ENCODE measurements at regions not wholly inside any gene's neighbourhood (a gene's known extent, or its start where the extent isn't known, plus 50 kb on each side); places are given as distances from the start of the nearest gene placed in this dataset.

DNA sequence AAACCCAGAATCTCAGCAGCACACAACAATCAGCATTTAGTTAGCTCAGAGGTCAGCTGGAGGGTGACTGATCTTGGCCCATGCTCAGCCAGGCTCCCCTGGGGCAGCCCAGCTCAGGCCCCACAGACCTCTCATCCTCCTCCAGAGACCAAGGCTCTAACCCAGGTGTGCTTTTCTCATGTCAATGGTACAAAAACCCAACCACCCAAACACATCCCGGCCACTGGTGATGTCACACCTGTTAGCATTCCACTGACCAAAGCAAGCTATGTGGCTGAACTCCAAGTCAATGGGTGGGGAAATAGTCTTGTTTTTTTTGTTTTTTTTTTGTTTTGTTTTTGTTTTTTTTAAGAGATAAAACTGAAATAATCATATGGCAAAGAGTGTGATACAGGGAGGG is 77.5 kb downstream of the CYTL1 start:
- no peak overlapping the region for H3K27ac ChIP-seq
- H3K4me1 ChIP-seq, result no peaks in the 10 kb centered on the region
- H3K27me3 ChIP-seq, result no peaks in the 10 kb centered on the region
- no peak for TF ChIP-seq POLR2A (IDR thresholded peaks at IDR 0.05)
- TF ChIP-seq, protein P1, sequence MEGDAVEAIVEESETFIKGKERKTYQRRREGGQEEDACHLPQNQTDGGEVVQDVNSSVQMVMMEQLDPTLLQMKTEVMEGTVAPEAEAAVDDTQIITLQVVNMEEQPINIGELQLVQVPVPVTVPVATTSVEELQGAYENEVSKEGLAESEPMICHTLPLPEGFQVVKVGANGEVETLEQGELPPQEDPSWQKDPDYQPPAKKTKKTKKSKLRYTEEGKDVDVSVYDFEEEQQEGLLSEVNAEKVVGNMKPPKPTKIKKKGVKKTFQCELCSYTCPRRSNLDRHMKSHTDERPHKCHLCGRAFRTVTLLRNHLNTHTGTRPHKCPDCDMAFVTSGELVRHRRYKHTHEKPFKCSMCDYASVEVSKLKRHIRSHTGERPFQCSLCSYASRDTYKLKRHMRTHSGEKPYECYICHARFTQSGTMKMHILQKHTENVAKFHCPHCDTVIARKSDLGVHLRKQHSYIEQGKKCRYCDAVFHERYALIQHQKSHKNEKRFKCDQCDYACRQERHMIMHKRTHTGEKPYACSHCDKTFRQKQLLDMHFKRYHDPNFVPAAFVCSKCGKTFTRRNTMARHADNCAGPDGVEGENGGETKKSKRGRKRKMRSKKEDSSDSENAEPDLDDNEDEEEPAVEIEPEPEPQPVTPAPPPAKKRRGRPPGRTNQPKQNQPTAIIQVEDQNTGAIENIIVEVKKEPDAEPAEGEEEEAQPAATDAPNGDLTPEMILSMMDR (IDR thresholded peaks at IDR 0.05), result no peak
- no peak for DNase-seq
- no peak overlapping the region for H3K4me3 ChIP-seq
- H3K9me3 ChIP-seq, result no peaks in the 10 kb centered on the region
- H3K36me3 ChIP-seq, result no peaks in the 10 kb centered on the region

DNA sequence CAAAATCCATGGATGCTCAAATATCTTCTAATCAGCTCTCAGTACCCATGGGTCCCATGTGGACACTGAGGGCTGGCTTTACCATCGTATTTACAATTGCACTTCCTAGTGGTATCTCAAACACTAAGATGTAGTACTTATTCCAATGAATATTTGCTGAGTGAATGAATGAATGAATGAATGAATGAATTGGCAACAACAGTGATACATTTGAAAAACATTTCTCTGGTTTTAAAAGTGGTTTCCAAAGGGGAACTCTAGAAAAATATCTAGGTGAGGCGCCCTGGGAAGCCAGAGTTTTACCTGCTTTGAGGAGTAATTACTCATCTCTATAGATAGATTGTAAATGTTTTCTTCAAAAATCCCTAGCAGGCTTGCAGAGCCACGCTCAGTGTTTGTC is 76.6 kb downstream of the CYTL1 start:
- no peak for DNase-seq
- H3K27ac ChIP-seq, result no peak overlapping the region
- no peaks in the 10 kb centered on the region for H3K4me1 ChIP-seq
- no peaks in the 10 kb centered on the region for H3K27me3 ChIP-seq
- no peaks in the 10 kb centered on the region for H3K36me3 ChIP-seq
- H3K9me3 ChIP-seq, result no peaks in the 10 kb centered on the region
- no peak for TF ChIP-seq POLR2A (IDR thresholded peaks at IDR 0.05)
- TF ChIP-seq, protein P1 (IDR thresholded peaks at IDR 0.05), result no peak
- no peak overlapping the region for H3K4me3 ChIP-seq

DNA sequence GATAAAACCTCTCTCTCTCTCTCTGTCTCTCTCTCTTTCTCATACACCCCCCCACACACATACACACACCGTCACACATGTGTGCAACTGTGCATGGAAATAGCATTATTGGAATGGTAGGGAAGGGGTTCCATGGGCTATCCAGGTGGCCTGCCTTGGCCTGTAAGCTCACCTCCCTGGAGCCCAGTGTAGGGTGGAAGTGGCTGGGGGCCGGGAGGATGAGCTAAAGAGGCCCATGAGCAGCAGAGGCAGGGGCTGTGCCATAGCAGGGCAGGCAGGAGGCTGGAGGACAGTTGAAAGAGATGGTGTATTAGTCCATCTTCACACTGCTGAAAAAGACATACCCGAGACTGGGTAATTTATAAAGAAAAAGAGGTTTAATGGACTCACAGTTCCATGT is 74.2 kb downstream of the CYTL1 start:
- no peak for TF ChIP-seq POLR2A (IDR thresholded peaks at IDR 0.05)
- TF ChIP-seq, protein P1 (IDR thresholded peaks at IDR 0.05), result no peak
- H3K27me3 ChIP-seq, result no peaks in the 10 kb centered on the region
- H3K9me3 ChIP-seq, result no peaks in the 10 kb centered on the region
- no peak overlapping the region for H3K4me3 ChIP-seq
- DNase-seq, result no peak
- no peaks in the 10 kb centered on the region for H3K4me1 ChIP-seq
- H3K36me3 ChIP-seq, result no peaks in the 10 kb centered on the region
- no peak overlapping the region for H3K27ac ChIP-seq

DNA sequence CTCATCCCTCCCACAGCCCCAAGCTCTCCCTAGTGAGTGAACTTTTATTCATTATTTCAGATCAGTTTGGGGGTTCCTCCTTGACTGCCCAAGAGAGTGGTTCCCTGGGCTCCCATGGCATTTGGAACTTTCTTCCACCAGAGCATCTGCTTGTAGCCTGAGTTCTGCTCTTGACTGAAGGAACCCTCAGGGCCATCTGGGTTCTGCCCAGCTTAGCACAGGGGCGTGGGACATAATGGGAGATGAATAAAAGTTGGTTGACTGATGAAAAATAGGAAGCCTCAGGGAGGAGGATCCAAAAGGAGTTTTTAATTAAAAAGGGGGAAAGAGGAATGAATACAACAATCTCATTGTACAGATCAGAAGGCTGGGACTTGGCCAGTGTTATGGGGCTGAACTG is 73.4 kb downstream of the CYTL1 start:
- Histone ChIP-seq H3K27ac (no peak overlapping the region), H3K4me3 (no peak overlapping the region), H3K36me3 (no peaks in the 10 kb centered on the region), H3K4me1 (no peaks in the 10 kb centered on the region), H3K27me3 (no peaks in the 10 kb centered on the region), H3K9me3 (peaks cover 0 to under 1% (median 0%) of the 10 kb centered on the region in 4 donors)
- TF ChIP-seq POLR2A (IDR thresholded peaks at IDR 0.05), result no peak
- TF ChIP-seq, protein P1 (IDR thresholded peaks at IDR 0.05), result no peak
- DNase-seq, result no peak

DNA sequence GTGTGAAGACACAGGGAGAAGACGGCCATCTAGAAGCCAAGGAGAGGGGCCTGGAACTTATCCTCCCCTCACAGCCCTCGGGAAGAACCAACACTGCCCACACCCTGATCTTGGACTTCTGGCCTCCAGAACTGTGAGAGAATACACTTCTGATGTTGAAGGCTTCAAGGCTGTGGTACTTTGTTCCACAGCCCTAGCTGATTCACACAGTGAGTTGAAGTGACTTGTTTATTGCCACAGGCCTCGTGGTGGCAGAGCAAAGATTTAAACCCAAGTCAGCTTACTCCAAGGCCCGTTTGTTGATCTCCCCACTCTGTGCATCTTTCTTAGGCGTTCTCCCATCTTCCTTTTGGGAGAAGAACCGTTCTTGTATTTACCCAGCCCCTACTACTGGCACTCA is 72.8 kb downstream of the CYTL1 start:
- TF ChIP-seq POLR2A (IDR thresholded peaks at IDR 0.05), result no peak
- TF ChIP-seq, protein P1 (IDR thresholded peaks at IDR 0.05), result no peak
- no peaks in the 10 kb centered on the region for H3K36me3 ChIP-seq
- no peaks in the 10 kb centered on the region for H3K4me1 ChIP-seq
- no peak overlapping the region for H3K4me3 ChIP-seq
- no peak overlapping the region for H3K27ac ChIP-seq
- H3K27me3 ChIP-seq, result no peaks in the 10 kb centered on the region
- no peak for DNase-seq
- peaks cover 0 to 4% (median 0%) of the 10 kb centered on the region in 4 donors for H3K9me3 ChIP-seq

DNA sequence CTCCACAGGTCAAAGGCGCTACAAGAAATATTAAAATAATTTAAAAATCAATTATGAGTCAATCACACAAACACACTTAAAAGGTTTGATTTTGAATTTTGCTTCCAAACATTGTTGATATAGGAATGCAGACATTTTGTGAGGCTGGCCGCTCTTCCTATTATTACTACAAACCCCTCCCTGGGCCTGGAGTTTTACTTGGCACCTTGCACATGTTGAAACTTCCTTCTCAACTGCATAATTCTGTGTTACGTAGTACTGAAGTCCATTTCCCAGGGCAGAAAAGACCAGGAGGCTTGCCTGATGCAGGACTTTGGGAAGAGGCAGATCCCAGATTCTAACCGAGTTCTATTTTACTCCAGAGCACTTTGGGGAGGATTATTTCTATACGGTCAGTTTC is 71.5 kb downstream of the CYTL1 start:
- H3K27ac ChIP-seq, result no peak overlapping the region
- no peaks in the 10 kb centered on the region for H3K4me1 ChIP-seq
- H3K4me3 ChIP-seq, result no peak overlapping the region
- H3K36me3 ChIP-seq, result no peaks in the 10 kb centered on the region
- DNase-seq, result no peak
- no peaks in the 10 kb centered on the region for H3K27me3 ChIP-seq
- H3K9me3 ChIP-seq, result peaks cover 0 to 4% (median 0%) of the 10 kb centered on the region in 4 donors
- TF ChIP-seq, protein P1 (IDR thresholded peaks at IDR 0.05), result no peak
- no peak for TF ChIP-seq POLR2A (IDR thresholded peaks at IDR 0.05)
